ENCODE measurements at regions not wholly inside any gene's neighbourhood (a gene's known extent, or its start where the extent isn't known, plus 50 kb on each side); places are given as distances from the start of the nearest gene placed in this dataset.
"Not testable (repeated sequence)": the region's sequence is repeated elsewhere in the genome, so short reads cannot be mapped to it uniquely, and the experiment has no call there.

DNA sequence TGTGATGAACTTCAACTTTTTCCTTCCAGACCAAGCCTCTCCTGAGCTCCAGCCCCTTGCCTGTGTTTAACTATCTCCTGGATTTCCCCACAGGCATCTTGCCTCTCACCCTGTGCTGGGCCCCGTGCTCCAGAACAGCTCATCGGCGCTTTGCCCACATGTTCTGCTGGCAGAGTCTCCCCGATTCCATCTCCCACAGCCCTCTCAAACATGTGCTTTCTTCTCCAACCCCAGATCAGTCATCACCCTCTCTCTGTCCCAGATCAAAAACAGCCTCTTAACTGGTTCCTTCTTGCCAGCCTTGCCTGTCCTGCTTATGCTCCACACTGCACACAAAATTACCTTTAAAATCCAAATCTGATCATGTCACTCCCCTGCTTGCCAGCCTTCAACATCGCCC lies 1959.3 kb downstream of the FOXD4L5 start:
- H3K27me3 ChIP-seq; H3K9me3 ChIP-seq; H3K4me3 ChIP-seq (ENCODE audit: low read depth, low read length); H3K36me3 ChIP-seq; H3K4me1 ChIP-seq; DNase-seq: not testable (repeated sequence)

GRCh38 chr9:63318093-63318492 lies 1966.9 kb downstream of the FOXD4L5 start:
- not testable (repeated sequence) for H3K9me3 ChIP-seq; H3K27me3 ChIP-seq; H3K4me1 ChIP-seq; H3K4me3 ChIP-seq (ENCODE audit: low read depth, low read length); DNase-seq; H3K36me3 ChIP-seq

DNA sequence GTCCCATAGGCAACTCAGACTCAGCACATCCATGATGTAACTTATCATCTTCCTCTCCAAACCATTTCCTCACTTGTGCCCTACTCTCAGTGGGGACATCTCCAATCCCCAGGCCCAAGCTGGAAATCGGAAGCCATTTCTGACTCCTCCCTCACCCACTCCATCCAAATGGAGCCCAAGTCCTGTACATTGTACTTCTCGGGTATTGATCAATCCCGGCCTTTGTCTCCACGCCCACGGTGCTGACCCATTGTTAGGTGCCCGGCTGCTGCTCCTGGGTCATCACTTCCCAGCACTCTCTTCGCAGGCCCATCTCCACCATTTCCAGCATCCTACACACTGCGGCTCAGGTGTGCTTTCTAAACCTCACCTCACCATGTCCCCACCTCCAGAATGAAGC lies 1969.6 kb downstream of the FOXD4L5 start:
- DNase-seq; H3K36me3 ChIP-seq; H3K27me3 ChIP-seq; H3K4me1 ChIP-seq; H3K9me3 ChIP-seq; H3K4me3 ChIP-seq (ENCODE audit: low read depth, low read length): not testable (repeated sequence)

GRCh38 chr9:63296848-63297247 lies 1988.2 kb downstream of the FOXD4L5 start:
- DNase-seq = peak; percentile 6
- H3K4me3 ChIP-seq (ENCODE audit: low read depth, low read length); H3K4me1 ChIP-seq; H3K9me3 ChIP-seq; H3K36me3 ChIP-seq; H3K27me3 ChIP-seq: not testable (repeated sequence)

DNA sequence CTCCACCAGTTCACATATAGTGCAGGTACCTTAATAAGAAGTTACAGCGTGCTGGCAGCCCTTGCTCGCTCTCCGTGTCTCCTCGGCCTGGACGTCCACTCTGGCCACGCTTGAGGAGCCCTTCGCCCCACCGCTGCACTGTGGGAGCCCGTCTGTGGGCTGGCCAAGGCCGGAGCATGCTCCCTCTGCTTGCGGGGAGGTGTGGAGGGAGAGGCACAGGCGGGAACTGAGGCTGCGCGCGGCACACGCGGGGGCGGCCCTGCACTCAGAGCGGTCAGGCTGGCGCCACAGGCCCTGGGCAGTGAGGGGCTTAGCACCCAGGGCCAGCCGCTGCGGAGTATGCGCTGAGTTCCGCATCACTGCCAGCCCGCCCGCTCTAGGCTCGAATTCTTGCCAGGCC lies 1988.6 kb downstream of the FOXD4L5 start:
- not testable (repeated sequence) for DNase-seq; H3K4me3 ChIP-seq (ENCODE audit: low read depth, low read length); H3K36me3 ChIP-seq; H3K9me3 ChIP-seq; H3K4me1 ChIP-seq; H3K27me3 ChIP-seq

DNA sequence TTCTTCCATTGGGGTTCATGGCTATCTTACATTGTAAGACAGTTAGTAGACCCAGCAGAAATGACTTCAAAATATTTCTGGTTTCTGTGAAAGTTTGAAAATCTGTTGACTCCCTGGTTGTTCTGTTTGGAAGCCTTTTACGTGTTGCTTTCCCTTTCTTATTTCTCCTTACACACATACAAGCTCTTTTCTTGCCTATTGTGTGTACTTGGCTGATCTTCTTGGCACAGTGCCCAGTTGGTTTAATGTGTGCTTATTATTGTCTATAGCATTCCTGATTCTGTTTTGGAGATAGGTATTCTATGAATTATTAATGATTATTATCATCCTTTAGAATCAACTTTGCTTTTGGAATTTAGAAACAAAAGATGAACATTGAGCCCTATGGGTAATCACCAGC lies 1995.0 kb downstream of the FOXD4L5 start:
- peak; percentile 9 for DNase-seq
- H3K9me3 ChIP-seq; H3K36me3 ChIP-seq; H3K27me3 ChIP-seq; H3K4me3 ChIP-seq (ENCODE audit: low read depth, low read length); H3K4me1 ChIP-seq: not testable (repeated sequence)

All from BE2C (cell line).